GM12865 (cell line): ENCODE measurements at regions not wholly inside any gene's neighbourhood (a gene's known extent, or its start where the extent isn't known, plus 50 kb on each side); places are given as distances from the start of the nearest gene placed in this dataset.

ENCODE experiments used
- DNase-seq: peaks from one replicate; pipeline ENCODE4 v3.0.0; 2010; ENCODE audit warnings: low read depth
- H3K4me3 ChIP-seq: 2 replicates; pipeline ENCODE4 v1.5.1; 2011; ENCODE audit warnings: mild to moderate bottlenecking, low read depth, low read length, control low read depth
- TF ChIP-seq, protein P1 (sequence below): IDR thresholded peaks from 2 replicates; pipeline ENCODE4 v1.5.1; 2011; ENCODE audit warnings: low read length, control low read depth, low read depth, inconsistent platforms; ENCODE audit not compliant: insufficient read depth; ENCODE audit errors: missing control alignments

DNA sequence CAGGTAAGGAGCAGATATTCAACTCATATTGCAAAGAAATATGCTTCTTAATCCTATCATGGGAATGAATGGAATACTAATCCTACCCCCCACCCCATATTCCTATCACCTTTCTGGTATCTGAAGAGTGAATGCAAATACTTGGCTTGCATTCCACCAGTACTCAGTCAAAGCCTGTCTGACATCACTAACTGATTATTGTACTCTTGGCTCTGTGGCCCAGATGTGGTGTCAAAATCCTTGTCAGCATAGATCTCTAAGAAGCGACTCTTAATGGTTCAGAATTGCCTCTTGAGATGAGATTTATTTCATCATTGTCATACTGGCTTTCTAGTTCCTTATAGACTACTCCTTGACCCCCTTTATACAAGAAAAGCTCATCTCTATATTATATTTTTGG is 604.6 kb downstream of the ADGRL2 start:
- DNase-seq = no peak
- TF ChIP-seq, protein P1, sequence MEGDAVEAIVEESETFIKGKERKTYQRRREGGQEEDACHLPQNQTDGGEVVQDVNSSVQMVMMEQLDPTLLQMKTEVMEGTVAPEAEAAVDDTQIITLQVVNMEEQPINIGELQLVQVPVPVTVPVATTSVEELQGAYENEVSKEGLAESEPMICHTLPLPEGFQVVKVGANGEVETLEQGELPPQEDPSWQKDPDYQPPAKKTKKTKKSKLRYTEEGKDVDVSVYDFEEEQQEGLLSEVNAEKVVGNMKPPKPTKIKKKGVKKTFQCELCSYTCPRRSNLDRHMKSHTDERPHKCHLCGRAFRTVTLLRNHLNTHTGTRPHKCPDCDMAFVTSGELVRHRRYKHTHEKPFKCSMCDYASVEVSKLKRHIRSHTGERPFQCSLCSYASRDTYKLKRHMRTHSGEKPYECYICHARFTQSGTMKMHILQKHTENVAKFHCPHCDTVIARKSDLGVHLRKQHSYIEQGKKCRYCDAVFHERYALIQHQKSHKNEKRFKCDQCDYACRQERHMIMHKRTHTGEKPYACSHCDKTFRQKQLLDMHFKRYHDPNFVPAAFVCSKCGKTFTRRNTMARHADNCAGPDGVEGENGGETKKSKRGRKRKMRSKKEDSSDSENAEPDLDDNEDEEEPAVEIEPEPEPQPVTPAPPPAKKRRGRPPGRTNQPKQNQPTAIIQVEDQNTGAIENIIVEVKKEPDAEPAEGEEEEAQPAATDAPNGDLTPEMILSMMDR = no peak
- H3K4me3 ChIP-seq = no peak overlapping the region

DNA sequence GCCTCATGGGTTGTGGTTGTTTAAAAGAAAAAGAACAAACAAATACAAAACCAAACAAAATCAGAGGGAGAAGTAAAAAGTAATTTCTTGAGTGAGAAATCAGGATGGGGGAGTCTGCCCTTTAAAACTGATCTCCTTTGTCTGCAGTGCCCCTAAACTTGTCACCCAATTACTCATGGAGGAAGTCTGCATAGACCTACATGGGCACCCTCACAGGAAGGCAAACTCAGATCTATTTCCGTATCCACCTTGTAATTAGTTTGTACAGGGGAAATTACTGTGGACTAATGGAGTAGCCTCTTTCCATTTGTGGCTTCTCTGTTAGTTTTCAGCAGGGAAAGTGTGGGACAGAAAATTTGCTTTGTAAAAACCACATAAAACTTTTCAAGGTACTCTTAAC is 600.4 kb downstream of the ADGRL2 start:
- H3K4me3 ChIP-seq = no peak overlapping the region
- TF ChIP-seq, protein P1 = no peak
- DNase-seq = no peak

DNA sequence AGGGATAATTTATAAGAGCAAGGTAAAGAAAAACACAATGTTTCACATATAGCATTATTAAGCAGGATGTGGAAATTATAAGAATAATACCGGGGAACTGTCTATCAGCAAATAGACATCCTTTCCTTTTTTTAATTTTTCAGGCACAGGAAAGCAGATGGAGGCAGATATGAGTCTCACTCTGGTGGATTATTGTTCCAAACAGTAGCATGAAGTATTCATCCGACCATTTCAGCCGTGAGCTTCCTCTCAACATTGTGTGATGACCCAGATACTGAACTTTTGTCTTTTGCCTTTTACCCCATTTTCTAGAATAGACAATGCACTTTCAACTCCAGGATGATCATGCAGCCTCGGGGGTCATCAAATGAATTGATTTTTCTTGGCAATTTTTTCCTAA is 599.8 kb downstream of the ADGRL2 start:
- no peak for DNase-seq
- no peak overlapping the region for H3K4me3 ChIP-seq
- TF ChIP-seq, protein P1 = no peak

DNA sequence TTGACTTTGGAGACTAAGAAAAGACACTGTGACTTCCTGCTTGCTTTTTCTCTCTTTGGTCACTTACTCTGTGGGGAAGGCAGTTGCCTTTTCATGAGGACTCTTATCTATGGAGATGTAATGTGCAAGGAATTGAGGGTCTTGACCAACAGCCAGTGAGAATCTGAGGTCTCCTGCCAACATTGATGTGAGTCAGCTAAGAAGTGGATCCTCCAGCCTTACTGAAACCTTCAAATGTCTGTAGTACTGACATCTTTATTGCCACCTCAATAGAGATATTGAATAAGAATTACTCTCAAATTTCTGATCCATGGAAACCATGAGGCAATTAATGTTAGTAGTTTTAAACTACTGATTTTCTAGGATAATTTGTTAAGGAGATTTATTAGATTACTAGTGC is 598.4 kb downstream of the ADGRL2 start:
- TF ChIP-seq, protein P1 = no peak
- no peak for DNase-seq

DNA sequence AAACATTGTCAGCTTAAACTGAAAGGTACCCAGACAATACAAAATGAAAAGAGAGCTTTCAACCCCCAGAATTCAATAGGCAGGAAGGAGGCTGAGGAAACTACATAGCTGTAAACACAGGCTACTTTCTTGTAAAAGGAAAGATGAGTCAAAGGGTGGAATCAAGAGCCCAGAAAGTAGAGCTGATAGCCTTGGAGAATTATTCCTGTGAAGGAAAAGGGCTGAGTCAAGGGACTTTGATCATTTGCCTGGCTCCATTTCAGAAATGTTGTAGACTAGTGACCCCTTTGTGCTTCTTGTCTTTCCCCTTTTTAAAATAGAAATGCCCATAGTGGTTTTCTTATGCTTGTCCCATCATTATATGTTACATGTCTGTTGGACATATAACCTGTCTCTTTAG is 597.6 kb downstream of the ADGRL2 start:
- no peak for DNase-seq
- TF ChIP-seq, protein P1 = no peak
- no peak overlapping the region for H3K4me3 ChIP-seq

More for the DNA sequence above, 598.4 kb downstream of the ADGRL2 start:
- no peak overlapping the region for H3K4me3 ChIP-seq

DNA sequence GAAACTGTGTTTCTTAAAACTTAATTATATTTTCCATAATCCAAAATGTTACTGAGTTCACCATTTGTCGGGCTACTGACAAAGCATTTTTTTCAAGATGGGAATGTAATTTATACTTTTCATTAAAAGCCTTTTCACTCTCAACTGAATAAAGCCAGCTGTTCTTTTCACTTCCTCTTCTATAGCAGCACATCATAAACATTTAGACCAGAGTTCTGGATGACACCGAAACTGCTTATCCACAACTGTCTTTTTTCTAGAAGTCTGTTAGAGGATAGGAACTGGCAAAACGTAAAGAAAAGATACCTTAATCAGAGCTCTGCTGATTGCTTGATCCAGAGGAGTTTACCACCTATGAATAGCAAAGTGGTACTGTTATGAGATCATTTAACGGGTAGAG is 594.7 kb downstream of the ADGRL2 start:
- peak; percentile 5 for DNase-seq
- H3K4me3 ChIP-seq = no peak overlapping the region
- TF ChIP-seq, protein P1 = no peak

DNA sequence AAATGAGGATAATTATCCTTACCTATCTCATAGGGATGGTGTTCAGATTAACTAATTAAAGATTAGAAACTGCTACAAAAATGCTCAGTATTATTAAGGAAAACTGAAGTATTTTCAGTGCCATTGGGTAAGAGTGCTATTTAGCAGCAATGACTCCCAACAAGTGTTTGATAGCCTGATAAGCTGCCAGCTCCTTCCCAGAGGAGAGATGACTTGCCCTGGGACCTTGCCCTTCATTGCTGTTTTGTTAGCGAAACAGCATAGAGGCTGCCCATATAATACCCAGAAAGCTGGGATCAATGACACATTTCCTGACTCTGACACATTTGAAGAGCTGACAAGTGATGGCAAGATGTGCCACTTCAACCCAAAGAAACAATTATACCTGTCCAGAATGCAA is 592.2 kb downstream of the ADGRL2 start:
- no peak for DNase-seq
- no peak overlapping the region for H3K4me3 ChIP-seq
- TF ChIP-seq, protein P1 = no peak
